Liver (tissue), 7 donors: ENCODE measurements at regions not wholly inside any gene's neighbourhood (a gene's known extent, or its start where the extent isn't known, plus 50 kb on each side); places are given as distances from the start of the nearest gene placed in this dataset.

Experiments
- DNase-seq: peaks from one replicate; pipeline ENCODE4 v3.0.0-alpha.2; 2017; ENCODE audit warnings: low spot score
- H3K27ac ChIP-seq, 2 donors: one replicate each; pipeline ENCODE4 v1.7.0; 2013; ENCODE audit warnings: inconsistent platforms in 2 of 2, low read length in 2 of 2, control low read depth in 1 of 2, low read depth in 1 of 2, mild to moderate bottlenecking in 1 of 2
- H3K27me3 ChIP-seq, 4 donors: one replicate each; pipeline versions ENCODE4 v1.6.1 to v1.7.0; 2013; ENCODE audit warnings: low read length in 3 of 4, inconsistent platforms in 1 of 4, mild to moderate bottlenecking in 1 of 4, moderate library complexity in 1 of 4; ENCODE audit not compliant: control insufficient read depth in 4 of 4, insufficient read depth in 4 of 4
- H3K36me3 ChIP-seq, 4 donors: one replicate each; pipeline versions ENCODE4 v1.6.1 to v1.7.0; 2013; ENCODE audit warnings: low read length in 3 of 4, mild to moderate bottlenecking in 3 of 4, low read depth in 1 of 4, moderate library complexity in 1 of 4; ENCODE audit not compliant: control insufficient read depth in 4 of 4, insufficient read depth in 3 of 4
- H3K4me1 ChIP-seq, 4 donors: one replicate each; pipeline versions ENCODE4 v1.6.1 to v1.7.0; 2013; ENCODE audit warnings: low read length in 3 of 4, mild to moderate bottlenecking in 3 of 4, moderate library complexity in 1 of 4; ENCODE audit not compliant: control insufficient read depth in 4 of 4, insufficient read depth in 4 of 4
- H3K4me3 ChIP-seq, 3 donors: one replicate each; pipeline versions ENCODE4 v1.6.1 to v1.7.0; 2013; ENCODE audit warnings: low read length in 3 of 3, control low read depth in 1 of 3, low read depth in 1 of 3, mild to moderate bottlenecking in 1 of 3
- H3K9ac ChIP-seq, 2 donors: one replicate each; pipeline ENCODE4 v1.7.0; 2013; ENCODE audit warnings: low read length in 2 of 2, mild to moderate bottlenecking in 2 of 2, moderate library complexity in 2 of 2, control low read depth in 1 of 2, low read depth in 1 of 2
- H3K9me3 ChIP-seq, 4 donors: one replicate each; pipeline versions ENCODE4 v1.6.1 to v1.7.0; 2013; ENCODE audit warnings: low read length in 3 of 4; ENCODE audit not compliant: control insufficient read depth in 4 of 4
- ATF3 ChIP-seq: IDR thresholded peaks from 2 replicates; pipeline ENCODE4 v1.6.1; 2016; ENCODE audit warnings: antibody characterized with exemption
- CTCF ChIP-seq: fragments of 150-350 bp; IDR thresholded peaks from 2 replicates; pipeline ENCODE4 v1.5.1; 2017; ENCODE audit warnings: improper control_type of control experiment, low read depth, low read length; ENCODE audit not compliant: missing input control
- EGR1 ChIP-seq, 2 donors: IDR thresholded peaks; 2 replicates each; pipeline ENCODE4 v1.6.1; 2016 to 2018; ENCODE audit warnings: antibody characterized with exemption in 2 of 2, low read depth in 2 of 2
- FOXA2 ChIP-seq: IDR thresholded peaks from 2 replicates; pipeline ENCODE4 v1.6.1; 2016; ENCODE audit warnings: antibody characterized with exemption
- GABPA ChIP-seq, 2 donors: IDR thresholded peaks in 1 of 2; conservative IDR thresholded peaks in 1 of 2; 2 replicates each; pipeline ENCODE4 v1.6.1; 2016; ENCODE audit warnings: antibody characterized with exemption in 2 of 2, mild to moderate bottlenecking in 1 of 2, moderate library complexity in 1 of 2
- HNF4A ChIP-seq, 2 donors: conservative IDR thresholded peaks; 2 replicates each; pipeline ENCODE4 v1.6.1; 2016; ENCODE audit warnings: antibody characterized with exemption in 2 of 2, mild to moderate bottlenecking in 2 of 2
- HNF4G ChIP-seq: IDR thresholded peaks from 2 replicates; pipeline ENCODE4 v1.6.1; 2016; ENCODE audit warnings: antibody characterized with exemption
- JUND ChIP-seq, 2 donors: IDR thresholded peaks; 2 replicates each; pipeline ENCODE4 v1.6.1; 2016; ENCODE audit warnings: antibody characterized with exemption in 2 of 2
- NR2F2 ChIP-seq: IDR thresholded peaks from 2 replicates; pipeline ENCODE4 v1.6.1; 2016; ENCODE audit warnings: antibody characterized with exemption
- RAD21 ChIP-seq, 2 donors: IDR thresholded peaks; 2 replicates each; pipeline ENCODE4 v1.6.1; 2016; ENCODE audit warnings: antibody characterized with exemption in 2 of 2, mild to moderate bottlenecking in 2 of 2
- RXRA ChIP-seq, 2 donors: IDR thresholded peaks; 2 replicates each; pipeline ENCODE4 v1.6.1; 2017 to 2018; ENCODE audit warnings: antibody characterized with exemption in 2 of 2, mild to moderate bottlenecking in 1 of 2
- SP1 ChIP-seq: IDR thresholded peaks from 2 replicates; pipeline ENCODE4 v1.6.1; 2018; ENCODE audit warnings: antibody characterized with exemption, mild to moderate bottlenecking
- TAF1 ChIP-seq: conservative IDR thresholded peaks from 2 replicates; pipeline ENCODE4 v1.6.1; 2016; ENCODE audit warnings: antibody characterized with exemption, mild to moderate bottlenecking
- YY1 ChIP-seq: IDR thresholded peaks from 2 replicates; pipeline ENCODE4 v1.6.1; 2016; ENCODE audit warnings: antibody characterized with exemption, mild to moderate bottlenecking
- TF ChIP-seq, protein P1 (sequence below): IDR thresholded peaks from 2 replicates; pipeline ENCODE4 v1.6.1; 2016; ENCODE audit warnings: antibody characterized with exemption
- TF ChIP-seq, protein P2 (sequence below): IDR thresholded peaks from 2 replicates; pipeline ENCODE4 v1.6.1; 2016; ENCODE audit warnings: antibody characterized with exemption, mild to moderate bottlenecking
- donor health status: healthy.
- donor health status: healthy.
- donor health status: healthy.
- donor health status: healthy.

DNA sequence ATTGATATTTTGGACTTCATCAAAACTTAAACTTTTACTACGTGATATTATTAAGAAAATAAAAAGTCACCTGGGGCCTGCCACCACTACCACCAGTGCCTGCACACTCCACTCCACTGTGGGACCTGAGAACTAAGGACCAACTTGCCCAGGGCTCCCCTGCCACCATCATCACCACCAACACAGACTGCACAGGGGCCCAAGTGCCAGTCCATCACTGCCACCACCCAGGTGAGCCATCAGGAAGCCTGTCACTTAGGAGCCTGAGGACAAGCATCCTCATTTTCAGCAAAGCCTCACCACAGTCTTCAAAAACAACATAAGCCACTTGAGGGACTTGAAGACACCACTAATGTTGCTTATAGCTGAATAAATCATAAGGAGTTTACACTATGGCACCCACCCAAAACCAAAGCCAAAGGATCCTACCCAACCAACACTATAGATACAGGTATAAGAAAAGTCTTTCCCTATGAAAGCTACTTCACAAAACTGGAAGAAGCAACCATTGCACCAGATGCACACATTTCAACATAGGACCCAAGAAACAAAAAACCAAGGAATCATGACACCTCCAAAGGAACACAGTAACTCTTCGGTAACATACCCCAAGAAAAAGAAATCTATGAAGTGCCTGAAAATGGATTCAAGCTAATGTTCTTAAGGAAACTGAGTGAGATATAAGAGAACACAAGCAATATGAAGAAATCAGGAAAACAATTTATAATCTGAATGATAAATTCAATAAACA is 73.6 kb upstream of the GNAZ start (continued):
- TF ChIP-seq, protein P1, sequence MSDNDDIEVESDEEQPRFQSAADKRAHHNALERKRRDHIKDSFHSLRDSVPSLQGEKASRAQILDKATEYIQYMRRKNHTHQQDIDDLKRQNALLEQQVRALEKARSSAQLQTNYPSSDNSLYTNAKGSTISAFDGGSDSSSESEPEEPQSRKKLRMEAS: no peak
- TF ChIP-seq NR2F2 (no peak), SP1 (no peak), GABPA (IDR thresholded peaks at IDR 0.05 in 1 of 2, conservative IDR thresholded peaks at IDR 0.05 in 1 of 2) (no peak)

GRCh38 chr22:22997262-22997898 is 72.9 kb upstream of the GNAZ start:
- H3K9me3 ChIP-seq: peaks cover 0 to 4% (median 2%) of the 10 kb centered on the region in 4 donors
- no peaks in the 10 kb centered on the region for H3K27me3 ChIP-seq
- H3K4me3 ChIP-seq: no peak overlapping the region
- H3K4me1 ChIP-seq: no peaks in the 10 kb centered on the region
- H3K9ac ChIP-seq: no peak overlapping the region
- no peak for DNase-seq
- TF ChIP-seq RXRA (IDR thresholded peaks at IDR 0.05) (no peak), NR2F2 (no peak), YY1 (no peak), EGR1 (IDR thresholded peaks at IDR 0.05; ENCODE audit: low read depth in 2 of 2) (no peak), CTCF (no peak), HNF4A (conservative IDR thresholded peaks at IDR 0.05) (no peak), JUND (IDR thresholded peaks at IDR 0.05) (no peak), RAD21 (IDR thresholded peaks at IDR 0.05) (no peak), TAF1 (no peak), FOXA2 (no peak), SP1 (no peak), ATF3 (no peak)
- H3K27ac ChIP-seq: no peak overlapping the region
- H3K36me3 ChIP-seq: no peaks in the 10 kb centered on the region

DNA sequence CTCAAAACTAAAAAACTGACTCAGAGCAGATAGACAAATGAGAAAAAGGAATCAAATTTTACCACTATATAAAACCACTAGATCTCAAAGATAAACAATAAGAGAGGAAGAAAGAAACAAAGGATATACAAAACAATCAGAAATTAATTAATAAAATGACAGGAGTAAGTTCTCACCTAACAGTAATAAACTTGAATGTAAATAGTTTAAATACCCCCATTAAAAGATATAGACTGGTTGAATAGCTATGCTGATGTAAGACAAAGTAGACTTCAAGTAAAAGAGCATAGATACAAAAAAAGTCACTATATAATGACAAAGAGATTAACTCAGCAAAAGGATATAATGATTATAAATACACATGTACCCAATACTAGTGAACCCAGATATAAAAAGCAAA is 72.3 kb upstream of the GNAZ start:
- H3K4me1 ChIP-seq: no peaks in the 10 kb centered on the region
- no peaks in the 10 kb centered on the region for H3K36me3 ChIP-seq
- H3K27ac ChIP-seq: no peak overlapping the region
- peaks cover 0 to 4% (median 2%) of the 10 kb centered on the region in 4 donors for H3K9me3 ChIP-seq
- TF ChIP-seq GABPA (IDR thresholded peaks at IDR 0.05 in 1 of 2, conservative IDR thresholded peaks at IDR 0.05 in 1 of 2): no peak
- no peak for TF ChIP-seq RAD21 (IDR thresholded peaks at IDR 0.05)
- TF ChIP-seq FOXA2: no peak
- TF ChIP-seq TAF1: no peak
- TF ChIP-seq HNF4G: no peak
- TF ChIP-seq, protein P2, sequence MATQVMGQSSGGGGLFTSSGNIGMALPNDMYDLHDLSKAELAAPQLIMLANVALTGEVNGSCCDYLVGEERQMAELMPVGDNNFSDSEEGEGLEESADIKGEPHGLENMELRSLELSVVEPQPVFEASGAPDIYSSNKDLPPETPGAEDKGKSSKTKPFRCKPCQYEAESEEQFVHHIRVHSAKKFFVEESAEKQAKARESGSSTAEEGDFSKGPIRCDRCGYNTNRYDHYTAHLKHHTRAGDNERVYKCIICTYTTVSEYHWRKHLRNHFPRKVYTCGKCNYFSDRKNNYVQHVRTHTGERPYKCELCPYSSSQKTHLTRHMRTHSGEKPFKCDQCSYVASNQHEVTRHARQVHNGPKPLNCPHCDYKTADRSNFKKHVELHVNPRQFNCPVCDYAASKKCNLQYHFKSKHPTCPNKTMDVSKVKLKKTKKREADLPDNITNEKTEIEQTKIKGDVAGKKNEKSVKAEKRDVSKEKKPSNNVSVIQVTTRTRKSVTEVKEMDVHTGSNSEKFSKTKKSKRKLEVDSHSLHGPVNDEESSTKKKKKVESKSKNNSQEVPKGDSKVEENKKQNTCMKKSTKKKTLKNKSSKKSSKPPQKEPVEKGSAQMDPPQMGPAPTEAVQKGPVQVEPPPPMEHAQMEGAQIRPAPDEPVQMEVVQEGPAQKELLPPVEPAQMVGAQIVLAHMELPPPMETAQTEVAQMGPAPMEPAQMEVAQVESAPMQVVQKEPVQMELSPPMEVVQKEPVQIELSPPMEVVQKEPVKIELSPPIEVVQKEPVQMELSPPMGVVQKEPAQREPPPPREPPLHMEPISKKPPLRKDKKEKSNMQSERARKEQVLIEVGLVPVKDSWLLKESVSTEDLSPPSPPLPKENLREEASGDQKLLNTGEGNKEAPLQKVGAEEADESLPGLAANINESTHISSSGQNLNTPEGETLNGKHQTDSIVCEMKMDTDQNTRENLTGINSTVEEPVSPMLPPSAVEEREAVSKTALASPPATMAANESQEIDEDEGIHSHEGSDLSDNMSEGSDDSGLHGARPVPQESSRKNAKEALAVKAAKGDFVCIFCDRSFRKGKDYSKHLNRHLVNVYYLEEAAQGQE: no peak
- no peak for TF ChIP-seq YY1
- TF ChIP-seq NR2F2: no peak
- TF ChIP-seq CTCF: no peak
- no peak for TF ChIP-seq JUND (IDR thresholded peaks at IDR 0.05)
- no peak overlapping the region for H3K9ac ChIP-seq
- no peak for DNase-seq
- H3K27me3 ChIP-seq: peaks cover 0 to under 1% (median 0%) of the 10 kb centered on the region in 4 donors
- no peak overlapping the region for H3K4me3 ChIP-seq
